Natural killer cell (primary cell): ENCODE measurements at regions not wholly inside any gene's neighbourhood (a gene's known extent, or its start where the extent isn't known, plus 50 kb on each side); places are given as distances from the start of the nearest gene placed in this dataset.

ENCODE experiments used
- ATAC-seq, 3 donors: fragments of 150-1000 bp in 2 of 3; fragments of 200-7000 bp in 1 of 3; cut with Tn5 transposase; 1 replicate in 1 of 3; 2 replicates in 2 of 3; pipeline ENCODE4 v1.10.0; 2021; ENCODE audit warnings: mild to moderate bottlenecking in 2 of 3, moderate library complexity in 2 of 3
- DNase-seq, 2 donors: peaks; one replicate each; pipeline versions ENCODE4 v3.0.0 to v3.0.0-alpha.2; 2013 to 2021; ENCODE audit warnings: mixed read lengths in 1 of 2
- H3K27ac ChIP-seq: one replicate; pipeline ENCODE4 v1.5.1; 2013; ENCODE audit warnings: mild to moderate bottlenecking, low read length
- H3K27me3 ChIP-seq: one replicate; pipeline ENCODE4 v1.6.1; 2013; ENCODE audit warnings: low read length; ENCODE audit not compliant: control insufficient read depth, insufficient read depth
- H3K36me3 ChIP-seq: one replicate; pipeline ENCODE4 v1.6.1; 2013; ENCODE audit warnings: low read length; ENCODE audit not compliant: control insufficient read depth, insufficient read depth
- H3K4me1 ChIP-seq: one replicate; pipeline ENCODE4 v1.6.1; 2013; ENCODE audit warnings: low read length; ENCODE audit not compliant: control insufficient read depth, insufficient read depth
- H3K4me3 ChIP-seq: one replicate; pipeline ENCODE4 v1.5.1; 2013; ENCODE audit warnings: low read length
- H3K9me3 ChIP-seq: one replicate; pipeline ENCODE4 v1.6.1; 2013; ENCODE audit warnings: low read length; ENCODE audit not compliant: control insufficient read depth, insufficient read depth
- H3K27ac Mint-ChIP-seq, 2 donors: one replicate each; pipeline ENCODE4 v1.8.0; 2022; ENCODE audit warnings: mild to moderate bottlenecking in 2 of 2, mixed read lengths in 2 of 2, moderate library complexity in 1 of 2
- H3K27me3 Mint-ChIP-seq, 2 donors: one replicate each; pipeline ENCODE4 v1.8.0; 2022; ENCODE audit warnings: low read depth in 2 of 2, mixed read lengths in 2 of 2
- H3K36me3 Mint-ChIP-seq: one replicate; pipeline ENCODE4 v1.8.0; 2022; ENCODE audit warnings: mixed read lengths
- H3K4me1 Mint-ChIP-seq, 2 donors: one replicate each; pipeline ENCODE4 v1.8.0; 2022; ENCODE audit warnings: mixed read lengths in 2 of 2
- H3K4me3 Mint-ChIP-seq: one replicate; pipeline ENCODE4 v1.8.0; 2022; ENCODE audit warnings: mild to moderate bottlenecking, moderate library complexity, mixed read lengths
- H3K9me3 Mint-ChIP-seq, 2 donors: one replicate each; pipeline ENCODE4 v1.8.0; 2022; ENCODE audit warnings: mixed read lengths in 2 of 2
- CTCF ChIP-seq: fragments of 200-600 bp; IDR thresholded peaks from one replicate; pipeline ENCODE4 v1.8.0; 2022; ENCODE audit warnings: antibody characterized with exemption
- WGBS: methylation state at CpG from one replicate; pipeline ENCODE4 v1.1.7; 2013; ENCODE audit warnings: missing lambda C conversion rate; ENCODE audit not compliant: insufficient coverage; 5-methylcytosine and 5-hydroxymethylcytosine counted together
- intact Hi-C: fragments of 100-400 bp; cut with micrococcal nuclease; formaldehyde crosslinking; loops from one replicate; pipeline ENCODE4 v1.14.2; 2022

GRCh38 chr17:79525793-79526677, 84.8 kb downstream of the RBFOX3 start:
- H3K9me3 ChIP-seq: no peaks in the 10 kb centered on the region
- ATAC-seq: no peak
- H3K4me1 ChIP-seq: no peaks in the 10 kb centered on the region
- H3K4me3 Mint-ChIP-seq: no peak overlapping the region
- no peaks in the 10 kb centered on the region for H3K36me3 ChIP-seq
- no peaks in the 10 kb centered on the region for H3K36me3 Mint-ChIP-seq
- peaks cover 6 to 9% of the 10 kb centered on the region in 2 donors for H3K27me3 Mint-ChIP-seq
- H3K27ac Mint-ChIP-seq: no peak overlapping the region
- H3K27me3 ChIP-seq: no peaks in the 10 kb centered on the region
- no peak overlapping the region for H3K27ac ChIP-seq
- H3K9me3 Mint-ChIP-seq: no peaks in the 10 kb centered on the region
- no peak for TF ChIP-seq CTCF
- intact Hi-C loops: no loop called here
- H3K4me3 ChIP-seq: no peak overlapping the region
- peaks cover 0 to 6% of the 10 kb centered on the region in 2 donors for H3K4me1 Mint-ChIP-seq
- no peak for DNase-seq
- 85% methylated on average over 22 of the region's 22 CpGs for WGBS

DNA sequence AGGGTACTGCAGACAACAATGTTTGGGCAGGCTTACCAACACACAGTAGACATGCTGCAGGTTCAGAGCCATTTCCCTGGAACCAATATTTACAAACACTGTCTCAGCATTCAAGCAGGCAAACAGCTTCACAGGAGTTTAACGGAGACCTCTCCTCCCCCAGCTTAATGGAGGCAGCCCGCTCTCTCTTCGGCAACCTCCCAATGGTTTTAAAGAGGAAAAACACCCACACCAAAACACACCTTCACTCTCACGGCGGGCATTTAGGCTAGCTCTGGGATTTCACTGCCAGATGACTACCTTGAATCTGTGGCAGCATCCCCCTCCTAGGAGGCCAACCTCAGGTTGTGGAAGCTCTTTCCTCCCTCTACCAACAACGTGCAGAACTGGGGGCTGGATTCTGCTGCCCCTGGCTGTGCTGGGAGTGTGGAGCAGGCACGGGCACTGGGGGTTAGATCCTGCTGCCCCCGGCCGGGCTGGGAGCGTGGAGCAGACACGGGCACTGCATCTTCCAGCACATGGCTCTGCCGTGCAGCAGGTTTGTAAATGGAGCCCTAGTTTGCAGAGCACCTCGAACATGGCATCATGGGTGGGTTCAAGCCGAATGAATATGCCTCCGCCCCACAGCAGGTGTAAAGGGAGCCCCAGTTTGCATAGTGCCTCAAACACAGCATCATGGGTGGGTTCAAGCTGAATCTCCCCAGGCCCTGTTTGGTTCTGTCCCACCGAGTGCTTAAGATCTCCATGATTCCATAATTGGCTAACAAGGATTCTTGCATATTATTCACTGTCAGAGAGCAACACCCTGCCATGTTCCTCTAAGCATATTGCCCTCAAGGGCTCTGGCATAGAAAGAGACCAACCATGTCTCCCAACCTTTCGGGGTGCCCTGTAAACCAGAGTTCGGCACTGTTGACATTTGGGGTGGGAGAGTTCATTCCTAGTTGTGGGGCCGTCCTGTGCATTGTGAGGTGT, 86.4 kb downstream of the RBFOX3 start:
- DNase-seq (no peak), ATAC-seq (no peak)
- intact Hi-C loops: no loop called here
- no peaks in the 10 kb centered on the region for H3K36me3 Mint-ChIP-seq
- no peak overlapping the region for H3K4me3 Mint-ChIP-seq
- peaks cover 6 to 9% of the 10 kb centered on the region in 2 donors for H3K27me3 Mint-ChIP-seq
- H3K9me3 Mint-ChIP-seq: no peaks in the 10 kb centered on the region
- Histone ChIP-seq H3K4me1 (no peaks in the 10 kb centered on the region), H3K36me3 (no peaks in the 10 kb centered on the region), H3K9me3 (no peaks in the 10 kb centered on the region), H3K4me3 (no peak overlapping the region), H3K27me3 (no peaks in the 10 kb centered on the region), H3K27ac (no peak overlapping the region)
- no peak for TF ChIP-seq CTCF
- no peak overlapping the region for H3K27ac Mint-ChIP-seq
- WGBS: 66% methylated on average over 19 of the region's 19 CpGs
- H3K4me1 Mint-ChIP-seq: peaks cover 0 to 6% of the 10 kb centered on the region in 2 donors

DNA sequence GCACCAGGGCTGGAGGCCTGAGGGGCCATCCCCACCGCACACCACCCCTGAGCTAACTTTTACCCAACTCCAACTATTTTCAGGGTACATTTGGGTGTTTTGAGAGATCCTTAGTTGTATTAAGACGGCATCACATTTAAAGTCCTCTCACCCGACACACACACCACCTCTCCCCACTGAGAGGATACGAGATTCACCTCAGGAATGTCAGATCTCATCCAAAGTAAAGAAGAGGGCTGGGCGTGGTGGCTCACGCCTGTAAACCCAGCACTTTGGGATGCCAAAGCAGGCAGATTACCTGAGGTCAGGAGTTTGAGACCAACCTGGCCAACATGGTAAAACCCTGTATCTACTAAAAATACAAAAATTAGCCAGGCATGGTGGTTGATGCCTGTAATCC, 88.4 kb downstream of the RBFOX3 start:
- intact Hi-C loops: no loop called here
- DNase-seq (no peak), ATAC-seq (no peak)
- H3K27ac ChIP-seq: no peak overlapping the region
- Mint-ChIP-seq H3K27me3 (peaks cover 5 to 9% of the 10 kb centered on the region in 2 donors), H3K4me1 (peaks cover 0 to 9% of the 10 kb centered on the region in 2 donors), H3K36me3 (no peaks in the 10 kb centered on the region), H3K9me3 (no peaks in the 10 kb centered on the region), H3K27ac (no peak overlapping the region), H3K4me3 (no peak overlapping the region)
- no peak for TF ChIP-seq CTCF
- no peaks in the 10 kb centered on the region for H3K27me3 ChIP-seq
- H3K36me3 ChIP-seq: no peaks in the 10 kb centered on the region
- no peaks in the 10 kb centered on the region for H3K4me1 ChIP-seq
- no peak overlapping the region for H3K4me3 ChIP-seq
- whole genome bisulfite sequencing: 84% methylated on average over 6 of the region's 6 CpGs
- H3K9me3 ChIP-seq: no peaks in the 10 kb centered on the region
